ENCODE measurements at regions not wholly inside any gene's neighbourhood (a gene's known extent, or its start where the extent isn't known, plus 50 kb on each side); places are given as distances from the start of the nearest gene placed in this dataset.
"Not testable (repeated sequence)": the region's sequence is repeated elsewhere in the genome, so short reads cannot be mapped to it uniquely, and the experiment has no call there.

GRCh38 chr3:171915275-171915674 is 72.1 kb downstream of the TMEM212 start:
- 65% methylated on average over 1 of the region's 1 CpG for WGBS
- no peak for DNase-seq (ENCODE audit: extremely low spot score)
- no peaks in the 10 kb centered on the region for H3K36me3 ChIP-seq
- H3K27ac ChIP-seq (replicated peaks in 1 of 4): no peak overlapping the region
- no peaks in the 10 kb centered on the region for H3K9me3 ChIP-seq
- intact Hi-C loops (cut with DNase I): no loop called here
- no peaks in the 10 kb centered on the region for H3K4me1 ChIP-seq
- no peaks in the 10 kb centered on the region for H3K27me3 ChIP-seq
- H3K4me3 ChIP-seq: no peak overlapping the region
- TF ChIP-seq POLR2AphosphoS5 (IDR thresholded peaks at IDR 0.05): no peak
- no peak for TF ChIP-seq EP300 (IDR thresholded peaks at IDR 0.05)
- no peak for TF ChIP-seq CTCF (IDR thresholded peaks at IDR 0.05)
- no peak for TF ChIP-seq POLR2A (IDR thresholded peaks at IDR 0.05; ENCODE audit: low read depth)

DNA sequence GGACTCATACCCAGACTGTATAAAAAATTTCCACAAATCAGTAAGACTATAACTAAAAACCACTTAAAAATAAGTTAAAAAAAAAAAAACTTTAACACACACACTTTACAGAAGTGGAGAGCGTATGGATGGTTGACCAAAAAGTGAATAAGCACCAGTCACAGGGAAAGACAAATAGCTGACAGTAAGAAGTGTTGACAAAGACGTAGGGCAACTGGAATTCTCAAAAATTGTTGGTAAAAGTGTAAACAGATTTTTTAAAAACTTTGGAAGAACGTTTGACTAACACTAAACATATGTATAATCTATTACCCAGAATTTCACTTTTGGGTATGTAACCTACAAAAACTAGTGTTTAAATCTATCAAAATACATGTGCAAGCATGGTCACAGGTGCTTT is 73.7 kb downstream of the TMEM212 start:
- no peak for TF ChIP-seq POLR2AphosphoS5 (IDR thresholded peaks at IDR 0.05)
- no peak for TF ChIP-seq EP300 (IDR thresholded peaks at IDR 0.05)
- TF ChIP-seq CTCF (IDR thresholded peaks at IDR 0.05): no peak
- no peak for TF ChIP-seq POLR2A (IDR thresholded peaks at IDR 0.05; ENCODE audit: low read depth)
- intact Hi-C loops (cut with DNase I): no loop called here
- DNase-seq (ENCODE audit: extremely low spot score): no peak
- Histone ChIP-seq H3K27ac (replicated peaks in 1 of 4) (no peak overlapping the region), H3K36me3 (no peaks in the 10 kb centered on the region), H3K9me3 (peaks cover 0 to 5% (median 0%) of the 10 kb centered on the region in 4 donors), H3K4me1 (no peaks in the 10 kb centered on the region), H3K27me3 (no peaks in the 10 kb centered on the region), H3K4me3 (no peak overlapping the region)
- WGBS: 77% methylated on average over 3 of the region's 3 CpGs

GRCh38 chr3:171922629-171923028 is 79.5 kb downstream of the TMEM212 start:
- 78% methylated on average over 1 of the region's 1 CpG for WGBS
- DNase-seq (ENCODE audit: extremely low spot score); H3K27ac ChIP-seq (replicated peaks in 1 of 4); H3K4me1 ChIP-seq; H3K4me3 ChIP-seq; H3K36me3 ChIP-seq; intact Hi-C loops (cut with DNase I); H3K27me3 ChIP-seq: not testable (repeated sequence)
- peaks cover 0 to 20% (median 9%) of the 10 kb centered on the region in 4 donors for H3K9me3 ChIP-seq

DNA sequence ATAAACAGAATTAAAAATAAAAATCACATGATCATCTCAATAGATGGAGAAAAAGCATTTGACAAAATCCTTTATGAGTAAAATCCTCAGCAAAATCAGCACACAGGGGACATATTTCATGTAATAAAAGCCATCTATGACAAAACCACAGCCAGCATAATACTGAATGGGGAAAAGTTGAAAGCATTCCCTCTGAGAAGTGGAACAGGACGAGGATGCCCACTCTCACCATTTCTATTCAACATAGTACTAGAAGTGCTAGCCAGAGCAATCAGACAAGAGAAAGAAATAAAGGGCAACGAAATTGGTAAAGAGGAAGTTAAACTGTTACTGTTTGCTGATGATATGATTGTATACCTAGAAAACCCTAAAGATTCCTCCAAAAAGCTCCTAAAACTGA is 80.5 kb downstream of the TMEM212 start:
- H3K27ac ChIP-seq (replicated peaks in 1 of 4); H3K4me1 ChIP-seq; intact Hi-C loops (cut with DNase I); H3K36me3 ChIP-seq; DNase-seq (ENCODE audit: extremely low spot score); H3K4me3 ChIP-seq; H3K27me3 ChIP-seq: not testable (repeated sequence)
- WGBS: 85% methylated on average over 2 of the region's 2 CpGs
- peaks cover 0 to 20% (median 9%) of the 10 kb centered on the region in 4 donors for H3K9me3 ChIP-seq

- 92% methylated on average over 1 of the region's 1 CpG for WGBS
- peaks cover 0 to 20% (median 9%) of the 10 kb centered on the region in 4 donors for H3K9me3 ChIP-seq
- intact Hi-C loops (cut with DNase I); H3K4me1 ChIP-seq; DNase-seq (ENCODE audit: extremely low spot score); H3K27me3 ChIP-seq; H3K27ac ChIP-seq (replicated peaks in 1 of 4); H3K36me3 ChIP-seq; H3K4me3 ChIP-seq: not testable (repeated sequence)
These were observed 81.7 kb downstream of the TMEM212 start for GRCh38 chr3:171924864-171925263.

- Histone ChIP-seq H3K27ac (replicated peaks in 1 of 4) (no peak overlapping the region), H3K36me3 (no peaks in the 10 kb centered on the region), H3K4me1 (no peaks in the 10 kb centered on the region), H3K27me3 (no peaks in the 10 kb centered on the region), H3K9me3 (no peaks in the 10 kb centered on the region), H3K4me3 (no peak overlapping the region)
- TF ChIP-seq CTCF (IDR thresholded peaks at IDR 0.05): no peak
- TF ChIP-seq POLR2A (IDR thresholded peaks at IDR 0.05; ENCODE audit: low read depth): no peak
- TF ChIP-seq EP300 (IDR thresholded peaks at IDR 0.05): no peak
- no peak for TF ChIP-seq POLR2AphosphoS5 (IDR thresholded peaks at IDR 0.05)
- no peak for DNase-seq (ENCODE audit: extremely low spot score)
- 62% methylated on average over 7 of the region's 10 CpGs for WGBS
- intact Hi-C loops (cut with DNase I): no loop called here
These were observed 89.0 kb downstream of the TMEM212 start for GRCh38 chr3:171932153-171932611.

Measured in esophagus muscularis mucosa (tissue), 4 donors.